Naive B cell (primary cell): ENCODE measurements at regions not wholly inside any gene's neighbourhood (a gene's known extent, or its start where the extent isn't known, plus 50 kb on each side); places are given as distances from the start of the nearest gene placed in this dataset.
"Not testable (repeated sequence)": the region's sequence is repeated elsewhere in the genome, so short reads cannot be mapped to it uniquely, and the experiment has no call there.

Experiments
- ATAC-seq, 2 donors: fragments of 150-1000 bp; cut with Tn5 transposase; 2 replicates each; pipeline ENCODE4 v1.10.0; 2021; ENCODE audit warnings: low read depth in 2 of 2, mild to moderate bottlenecking in 2 of 2, moderate library complexity in 2 of 2
- DNase-seq: peaks from one replicate; pipeline ENCODE4 v3.0.0; 2022
- H3K27ac Mint-ChIP-seq, 6 donors: one replicate each; pipeline ENCODE4 v1.8.0; 2020 to 2022; ENCODE audit warnings: mild to moderate bottlenecking in 6 of 6, mixed read lengths in 6 of 6, moderate library complexity in 5 of 6, inconsistent platforms in 2 of 6
- H3K27me3 Mint-ChIP-seq, 3 donors: one replicate each; pipeline ENCODE4 v1.8.0; 2021 to 2022; ENCODE audit warnings: mixed read lengths in 3 of 3, mild to moderate bottlenecking in 1 of 3
- H3K36me3 Mint-ChIP-seq, 2 donors: one replicate each; pipeline ENCODE4 v1.8.0; 2020 to 2022; ENCODE audit warnings: mixed read lengths in 2 of 2, inconsistent platforms in 1 of 2, mild to moderate bottlenecking in 1 of 2
- H3K4me1 Mint-ChIP-seq, 3 donors: one replicate each; pipeline ENCODE4 v1.8.0; 2020 to 2022; ENCODE audit warnings: mixed read lengths in 3 of 3, inconsistent platforms in 1 of 3, mild to moderate bottlenecking in 1 of 3, moderate library complexity in 1 of 3
- H3K4me3 Mint-ChIP-seq, 8 donors: one replicate each; pipeline ENCODE4 v1.8.0; 2020 to 2022; ENCODE audit warnings: mild to moderate bottlenecking in 8 of 8, mixed read lengths in 8 of 8, moderate library complexity in 8 of 8, inconsistent platforms in 2 of 8
- H3K9me3 Mint-ChIP-seq, 7 donors: one replicate each; pipeline ENCODE4 v1.8.0; 2020 to 2022; ENCODE audit warnings: mixed read lengths in 7 of 7, mild to moderate bottlenecking in 5 of 7, inconsistent platforms in 2 of 7, moderate library complexity in 1 of 7

DNA sequence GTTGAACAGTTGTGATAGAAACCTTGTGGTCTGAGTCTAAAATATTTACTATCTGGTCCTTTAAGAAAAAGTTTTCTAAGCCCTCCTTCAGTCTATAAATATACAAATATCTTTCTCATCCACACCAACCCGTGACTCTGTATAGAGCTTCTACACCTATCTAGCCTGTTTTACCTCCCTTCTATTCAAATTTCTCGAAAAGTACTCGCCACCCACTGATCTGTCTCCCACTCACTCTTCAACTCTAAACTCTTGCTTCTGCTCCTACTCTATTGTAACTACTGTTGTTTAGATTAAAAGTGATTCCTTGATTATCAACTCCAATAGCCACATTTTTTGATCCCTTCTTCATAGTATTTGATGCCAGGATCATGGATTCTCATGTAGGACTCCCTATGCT, 329.4 kb upstream of the MAN1A1 start:
- DNase-seq, result no peak
- H3K9me3 Mint-ChIP-seq, result peaks cover 0 to 5% (median 0%) of the 10 kb centered on the region in 7 donors
- ATAC-seq, result no peak
- no peaks in the 10 kb centered on the region for H3K36me3 Mint-ChIP-seq
- no peaks in the 10 kb centered on the region for H3K4me1 Mint-ChIP-seq
- H3K27ac Mint-ChIP-seq, result no peak overlapping the region
- H3K4me3 Mint-ChIP-seq, result no peak overlapping the region
- H3K27me3 Mint-ChIP-seq, result peaks cover 0 to 9% (median 0%) of the 10 kb centered on the region in 3 donors

DNA sequence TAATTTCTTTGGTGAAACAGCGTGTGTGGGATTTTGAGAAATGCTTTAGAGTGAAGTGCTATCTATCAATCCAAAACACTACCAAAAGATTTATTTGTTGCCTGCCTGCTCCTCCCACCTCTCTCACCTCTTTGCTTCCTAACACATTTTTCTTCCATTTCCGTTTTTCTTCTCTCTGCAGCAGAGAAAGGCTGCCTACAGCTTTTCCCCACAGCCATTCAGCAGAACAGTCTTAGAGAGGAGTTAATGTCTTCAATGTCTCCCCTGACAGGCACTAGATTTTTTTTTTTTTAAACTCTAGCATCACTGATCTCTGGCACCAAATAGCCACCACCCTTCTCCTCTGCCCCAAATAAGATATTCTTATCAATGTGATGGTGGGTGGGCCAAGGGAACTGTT, 327.8 kb upstream of the MAN1A1 start:
- no peak overlapping the region for H3K4me3 Mint-ChIP-seq
- no peak for DNase-seq
- no peak for ATAC-seq
- H3K9me3 Mint-ChIP-seq, result peaks cover 0 to 5% (median 0%) of the 10 kb centered on the region in 7 donors
- H3K4me1 Mint-ChIP-seq, result no peaks in the 10 kb centered on the region
- H3K36me3 Mint-ChIP-seq, result no peaks in the 10 kb centered on the region
- peaks cover 0 to 9% (median 0%) of the 10 kb centered on the region in 3 donors for H3K27me3 Mint-ChIP-seq
- peak overlapping the region in 1 of 6 donors; percentile 72 for H3K27ac Mint-ChIP-seq

DNA sequence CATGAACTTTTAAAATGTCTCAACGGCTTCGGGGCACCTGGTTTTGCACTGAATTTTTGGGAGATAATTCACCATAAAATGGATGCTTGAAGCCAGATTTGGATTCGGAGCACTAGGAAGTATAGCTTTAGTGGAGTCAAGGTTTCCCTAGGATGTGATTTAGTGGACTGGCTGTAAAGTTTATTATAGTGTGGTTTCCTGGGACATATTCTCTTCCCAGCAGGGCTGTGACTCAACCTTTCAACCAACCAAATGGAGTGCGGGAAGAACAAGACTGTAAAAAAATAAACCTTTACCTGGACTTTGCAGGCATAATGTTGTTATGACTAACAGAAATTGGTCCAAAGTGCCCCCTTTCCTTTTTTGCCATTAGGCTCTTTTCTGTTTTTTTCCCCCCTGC, 327.4 kb upstream of the MAN1A1 start:
- ATAC-seq (no peak), DNase-seq (no peak)
- Mint-ChIP-seq H3K27me3 (peaks cover 0 to 9% (median 0%) of the 10 kb centered on the region in 3 donors), H3K4me1 (no peaks in the 10 kb centered on the region), H3K36me3 (no peaks in the 10 kb centered on the region), H3K27ac (peak overlapping the region in 1 of 6 donors; percentile 72), H3K4me3 (no peak overlapping the region), H3K9me3 (peaks cover 0 to 5% (median 0%) of the 10 kb centered on the region in 7 donors)

DNA sequence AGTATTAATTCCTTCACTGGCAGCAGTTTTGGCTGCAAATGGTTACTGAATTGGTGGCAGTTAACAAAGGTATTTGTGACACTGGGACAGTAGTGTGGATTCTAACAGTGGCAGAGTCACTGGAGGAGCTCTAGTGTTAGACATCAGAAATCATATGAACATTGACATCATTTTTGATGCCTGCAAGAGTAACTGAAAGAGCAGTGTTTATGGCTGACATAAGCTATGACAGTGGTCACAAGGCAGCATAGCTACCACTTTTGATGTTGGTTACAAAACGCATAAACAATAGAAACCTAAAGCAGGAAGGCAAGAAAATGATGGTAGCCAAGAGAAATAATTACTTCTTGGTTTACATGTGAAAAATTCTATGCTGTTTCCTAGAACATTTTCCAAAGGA, 326.7 kb upstream of the MAN1A1 start:
- Mint-ChIP-seq H3K9me3 (peaks cover 0 to 5% (median 0%) of the 10 kb centered on the region in 7 donors), H3K4me1 (no peaks in the 10 kb centered on the region), H3K27ac (no peak overlapping the region), H3K4me3 (no peak overlapping the region), H3K27me3 (peaks cover 0 to 9% (median 0%) of the 10 kb centered on the region in 3 donors), H3K36me3 (no peaks in the 10 kb centered on the region)
- peak in 1 of 2 donors; percentile 59 for ATAC-seq
- DNase-seq, result no peak

DNA sequence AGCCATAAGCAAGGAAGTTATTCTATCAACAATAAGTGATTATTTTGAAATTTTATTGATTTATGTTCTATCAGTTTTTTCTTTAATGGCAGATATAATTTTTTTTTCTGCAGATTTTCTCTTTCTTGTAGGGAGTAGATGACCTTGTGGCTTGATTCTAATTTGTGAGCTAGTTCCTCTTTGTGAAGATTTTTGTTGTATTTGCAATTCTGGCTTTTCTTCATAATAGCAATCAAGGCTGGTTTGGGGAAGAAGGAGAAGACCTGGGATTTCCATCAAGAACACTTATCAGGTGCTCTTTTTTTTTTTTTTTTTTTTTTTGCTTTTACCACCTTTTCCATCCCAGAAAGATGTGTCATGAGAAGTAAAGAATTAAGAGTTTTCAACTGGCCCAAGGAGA, 324.2 kb upstream of the MAN1A1 start:
- H3K4me1 Mint-ChIP-seq, result no peaks in the 10 kb centered on the region
- peaks cover 0 to 9% (median 0%) of the 10 kb centered on the region in 3 donors for H3K27me3 Mint-ChIP-seq
- H3K27ac Mint-ChIP-seq, result no peak overlapping the region
- no peak for ATAC-seq
- DNase-seq, result no peak
- H3K4me3 Mint-ChIP-seq, result no peak overlapping the region
- H3K36me3 Mint-ChIP-seq, result no peaks in the 10 kb centered on the region
- H3K9me3 Mint-ChIP-seq, result peaks cover 0 to 5% (median 0%) of the 10 kb centered on the region in 7 donors

DNA sequence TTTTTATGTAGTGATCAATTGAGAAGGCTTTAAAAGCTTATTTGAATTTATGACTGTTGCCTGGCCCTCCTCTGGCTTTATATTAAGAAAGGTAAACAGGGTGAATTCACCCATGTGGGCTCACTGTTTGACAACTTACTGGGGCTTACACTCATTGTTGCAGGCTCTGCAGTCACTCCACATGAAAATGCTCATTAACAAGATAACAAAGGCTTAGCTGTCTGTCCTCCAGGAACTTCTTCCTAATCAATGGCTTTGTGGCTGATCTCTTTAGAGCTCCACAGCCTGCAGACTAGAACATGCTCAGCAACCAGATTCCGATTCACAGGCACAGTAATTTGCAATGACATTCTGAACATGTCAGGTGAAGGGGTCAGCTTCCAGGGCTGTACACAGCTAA, 323.2 kb upstream of the MAN1A1 start:
- Mint-ChIP-seq H3K27me3 (peaks cover 0 to 9% (median 0%) of the 10 kb centered on the region in 3 donors), H3K27ac (no peak overlapping the region), H3K4me1 (no peaks in the 10 kb centered on the region), H3K36me3 (no peaks in the 10 kb centered on the region), H3K4me3 (no peak overlapping the region), H3K9me3 (peaks cover 0 to 5% (median 0%) of the 10 kb centered on the region in 7 donors)
- no peak for DNase-seq
- ATAC-seq, result no peak

DNA sequence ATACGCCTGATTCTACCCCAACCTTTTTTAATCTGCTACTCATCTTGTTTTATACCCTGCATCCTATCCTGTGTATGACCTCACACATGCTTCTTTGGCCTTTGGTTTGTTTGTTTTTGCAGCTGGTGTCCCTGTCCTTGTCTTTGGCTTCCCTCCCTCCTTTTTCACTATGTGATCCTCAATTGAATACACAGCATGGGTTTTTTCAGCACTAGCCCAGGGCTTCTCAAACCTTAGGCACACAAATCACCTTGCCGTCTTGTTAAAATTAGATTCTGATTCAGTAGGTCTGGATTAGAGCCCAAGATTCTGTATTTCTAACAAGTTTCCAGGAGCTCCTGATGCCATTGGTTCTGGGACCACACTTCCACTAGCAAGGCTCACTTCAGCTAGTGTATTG, 321.5 kb upstream of the MAN1A1 start:
- Mint-ChIP-seq H3K4me1 (no peaks in the 10 kb centered on the region), H3K36me3 (no peaks in the 10 kb centered on the region), H3K4me3 (no peak overlapping the region), H3K27ac (no peak overlapping the region), H3K27me3 (peaks cover 0 to 9% (median 0%) of the 10 kb centered on the region in 3 donors), H3K9me3 (peaks cover 0 to 5% (median 0%) of the 10 kb centered on the region in 7 donors)
- ATAC-seq (no peak), DNase-seq (no peak)

DNA sequence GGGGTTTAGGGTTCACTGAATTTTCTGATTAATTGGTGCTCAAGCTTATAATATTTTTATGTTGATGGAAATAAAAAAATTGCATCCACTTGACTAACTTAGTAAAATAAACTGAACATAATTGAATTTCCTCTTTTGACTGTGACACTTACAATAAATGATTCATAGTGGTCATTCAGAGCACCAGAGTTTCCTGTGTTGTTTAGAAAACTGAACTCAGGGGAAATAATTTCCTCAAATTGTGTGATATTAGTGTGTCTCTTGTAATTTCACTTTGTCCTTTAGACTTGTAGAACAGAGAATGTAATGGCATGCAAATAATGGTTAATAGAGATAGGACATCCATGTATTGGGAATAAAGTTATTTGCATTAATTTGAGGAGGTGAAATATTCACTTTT, 319.7 kb upstream of the MAN1A1 start:
- Mint-ChIP-seq H3K27ac (no peak overlapping the region), H3K4me1 (no peaks in the 10 kb centered on the region), H3K9me3 (peaks cover 0 to 4% (median 0%) of the 10 kb centered on the region in 7 donors), H3K36me3 (no peaks in the 10 kb centered on the region), H3K4me3 (no peak overlapping the region), H3K27me3 (no peaks in the 10 kb centered on the region)
- DNase-seq (no peak), ATAC-seq (no peak)

DNA sequence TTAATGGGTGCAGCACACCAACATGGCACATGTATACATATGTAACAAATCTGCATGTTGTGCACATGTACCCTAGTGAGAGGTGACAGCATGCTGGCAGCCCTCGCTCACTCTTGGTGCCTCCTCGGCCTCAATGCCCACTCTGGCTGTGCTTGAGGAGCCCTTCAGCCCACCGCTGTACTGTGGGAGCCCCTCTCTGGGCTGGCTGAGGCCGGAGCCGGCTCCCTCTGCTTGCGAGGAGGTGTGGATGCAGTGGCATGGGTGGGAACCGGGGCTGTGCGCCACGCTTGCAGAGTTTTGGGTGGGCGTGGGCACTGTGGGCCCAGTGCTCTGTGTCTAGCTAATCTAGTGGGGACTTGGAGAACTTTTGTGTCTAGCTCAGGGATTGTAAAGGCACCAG, 315.9 kb upstream of the MAN1A1 start:
- ATAC-seq, H3K27me3 Mint-ChIP-seq, H3K36me3 Mint-ChIP-seq, DNase-seq, H3K9me3 Mint-ChIP-seq, H3K27ac Mint-ChIP-seq, H3K4me1 Mint-ChIP-seq, H3K4me3 Mint-ChIP-seq: not testable (repeated sequence)

DNA sequence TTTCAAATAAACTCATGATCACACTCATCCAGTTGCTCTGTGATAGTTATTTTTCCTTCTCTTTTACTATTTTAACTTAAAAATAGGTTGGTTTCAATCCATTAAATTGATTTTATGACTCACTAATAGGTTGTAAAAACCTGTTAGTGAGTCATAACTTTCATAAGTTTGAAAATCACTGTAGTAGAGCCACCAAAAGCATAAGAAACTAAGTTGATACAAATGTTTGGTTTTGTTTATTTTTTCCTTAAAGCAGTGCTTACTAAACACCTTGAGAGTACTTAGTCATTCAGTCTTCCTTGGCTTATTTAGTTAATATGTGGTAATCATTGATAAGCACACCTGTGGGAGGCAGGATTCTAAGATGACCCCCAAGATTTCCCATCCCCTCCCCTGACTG, 312.1 kb upstream of the MAN1A1 start:
- peaks cover 0 to 3% (median 0%) of the 10 kb centered on the region in 7 donors for H3K9me3 Mint-ChIP-seq
- no peak for DNase-seq
- no peak overlapping the region for H3K27ac Mint-ChIP-seq
- H3K27me3 Mint-ChIP-seq, result no peaks in the 10 kb centered on the region
- no peaks in the 10 kb centered on the region for H3K36me3 Mint-ChIP-seq
- ATAC-seq, result no peak
- H3K4me1 Mint-ChIP-seq, result no peaks in the 10 kb centered on the region
- H3K4me3 Mint-ChIP-seq, result no peak overlapping the region

DNA sequence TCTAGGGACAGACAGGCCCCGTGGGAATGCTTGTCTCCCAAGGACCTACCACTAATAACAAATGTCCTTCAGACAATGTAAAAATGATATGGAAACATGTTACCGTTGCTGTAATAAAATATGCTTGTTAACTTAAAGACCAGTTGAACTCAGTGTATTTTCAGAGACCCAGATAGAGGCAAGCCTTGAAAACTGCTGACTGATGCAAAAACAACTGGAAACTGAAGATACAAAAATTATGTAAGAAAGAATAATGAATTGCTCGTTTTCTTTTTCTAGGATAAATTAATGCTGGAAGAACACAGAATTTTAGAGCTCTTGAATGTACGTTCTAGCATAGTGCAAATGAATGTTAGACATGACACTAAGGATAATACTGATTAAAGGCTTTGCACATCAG, 311.5 kb upstream of the MAN1A1 start:
- Mint-ChIP-seq H3K27me3 (no peaks in the 10 kb centered on the region), H3K36me3 (no peaks in the 10 kb centered on the region), H3K4me1 (no peaks in the 10 kb centered on the region), H3K4me3 (no peak overlapping the region), H3K9me3 (no peaks in the 10 kb centered on the region), H3K27ac (no peak overlapping the region)
- no peak for ATAC-seq
- no peak for DNase-seq

DNA sequence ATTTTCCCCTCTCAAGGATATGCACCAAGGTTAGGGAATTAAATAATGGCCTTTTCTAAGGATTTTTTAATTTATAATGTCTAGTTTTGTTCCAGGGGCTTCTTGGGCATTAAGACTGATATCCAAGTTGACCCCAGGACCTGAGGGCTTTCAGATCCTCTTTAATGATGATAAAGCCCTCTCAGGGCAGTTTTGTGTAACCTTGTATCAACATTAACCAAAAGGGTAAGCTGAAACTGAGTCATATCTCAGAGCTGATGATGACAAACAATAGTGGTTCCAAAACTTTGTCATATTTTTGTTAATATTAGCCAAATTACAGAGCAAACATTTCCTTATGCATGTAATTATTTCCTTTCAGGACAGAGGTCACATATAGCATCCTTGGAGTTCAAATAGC, 309.4 kb upstream of the MAN1A1 start:
- Mint-ChIP-seq H3K27me3 (no peaks in the 10 kb centered on the region), H3K9me3 (no peaks in the 10 kb centered on the region), H3K4me1 (no peaks in the 10 kb centered on the region), H3K4me3 (no peak overlapping the region), H3K27ac (no peak overlapping the region), H3K36me3 (no peaks in the 10 kb centered on the region)
- ATAC-seq (no peak), DNase-seq (no peak)

DNA sequence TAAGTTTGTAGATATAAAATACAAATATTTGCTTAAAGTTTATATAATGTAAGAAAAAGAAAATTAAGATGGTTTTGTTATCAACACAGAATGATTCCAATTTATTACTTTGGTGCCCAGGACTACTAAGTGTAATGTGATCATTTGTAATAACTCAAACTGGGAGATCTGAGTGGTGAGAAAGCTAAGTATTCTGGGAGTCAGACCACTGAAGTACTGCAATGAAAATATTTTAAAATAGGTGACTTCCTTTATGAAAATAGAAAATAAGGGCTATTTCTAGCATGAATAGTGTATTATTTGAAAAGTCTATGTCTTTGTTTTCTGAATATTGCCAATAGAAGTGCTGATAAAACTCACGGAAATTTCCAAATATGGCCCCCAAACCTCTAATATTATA, 305.6 kb upstream of the MAN1A1 start:
- Mint-ChIP-seq H3K4me1 (no peaks in the 10 kb centered on the region), H3K36me3 (no peaks in the 10 kb centered on the region), H3K4me3 (no peak overlapping the region), H3K9me3 (no peaks in the 10 kb centered on the region), H3K27me3 (no peaks in the 10 kb centered on the region), H3K27ac (no peak overlapping the region)
- no peak for ATAC-seq
- DNase-seq, result no peak

DNA sequence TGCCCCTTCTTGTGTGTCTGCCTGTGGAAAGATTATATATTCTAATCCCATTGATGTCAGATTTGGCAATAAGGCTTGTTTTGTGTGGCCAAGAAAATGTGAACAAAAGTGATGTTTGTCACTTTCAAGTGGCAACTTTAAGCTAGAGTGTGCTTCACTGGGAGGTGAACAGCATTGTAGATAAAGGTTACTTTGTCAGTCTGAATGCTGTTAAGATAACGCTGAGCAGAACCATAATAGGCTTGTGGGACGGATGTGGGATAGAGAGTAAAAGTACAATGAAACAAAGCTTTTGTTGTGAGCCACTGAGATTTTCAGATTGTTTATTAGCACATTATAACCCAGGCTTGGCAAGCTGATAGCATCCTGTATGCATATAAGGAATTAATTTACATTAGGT, 303.8 kb upstream of the MAN1A1 start:
- ATAC-seq, result no peak
- no peaks in the 10 kb centered on the region for H3K27me3 Mint-ChIP-seq
- H3K9me3 Mint-ChIP-seq, result no peaks in the 10 kb centered on the region
- H3K4me3 Mint-ChIP-seq, result no peak overlapping the region
- no peak overlapping the region for H3K27ac Mint-ChIP-seq
- H3K4me1 Mint-ChIP-seq, result no peaks in the 10 kb centered on the region
- no peak for DNase-seq
- H3K36me3 Mint-ChIP-seq, result no peaks in the 10 kb centered on the region

DNA sequence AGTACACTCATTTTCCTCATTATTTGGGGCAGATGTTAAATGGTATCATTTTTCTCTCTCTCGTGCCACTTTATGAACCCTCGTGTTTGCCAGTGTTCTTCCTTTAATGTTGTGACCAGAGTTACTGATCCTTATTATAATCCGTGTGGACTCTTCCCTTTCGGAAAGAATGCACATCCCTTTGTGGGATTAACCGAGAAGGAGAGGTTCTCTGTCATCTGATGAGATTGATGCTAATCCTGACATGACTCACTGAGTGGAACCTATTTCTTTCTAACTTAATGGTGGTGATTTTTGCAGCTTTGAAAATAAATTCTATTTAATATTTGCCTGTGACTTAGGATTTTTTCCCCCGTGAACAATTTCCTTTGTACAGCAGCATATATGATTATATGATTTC, 300.0 kb upstream of the MAN1A1 start:
- no peaks in the 10 kb centered on the region for H3K4me1 Mint-ChIP-seq
- DNase-seq, result no peak
- no peak for ATAC-seq
- no peaks in the 10 kb centered on the region for H3K36me3 Mint-ChIP-seq
- no peak overlapping the region for H3K4me3 Mint-ChIP-seq
- no peak overlapping the region for H3K27ac Mint-ChIP-seq
- no peaks in the 10 kb centered on the region for H3K27me3 Mint-ChIP-seq
- H3K9me3 Mint-ChIP-seq, result no peaks in the 10 kb centered on the region
